ENCODE measurements at regions not wholly inside any gene's neighbourhood (a gene's known extent, or its start where the extent isn't known, plus 50 kb on each side); places are given as distances from the start of the nearest gene placed in this dataset.

DNA sequence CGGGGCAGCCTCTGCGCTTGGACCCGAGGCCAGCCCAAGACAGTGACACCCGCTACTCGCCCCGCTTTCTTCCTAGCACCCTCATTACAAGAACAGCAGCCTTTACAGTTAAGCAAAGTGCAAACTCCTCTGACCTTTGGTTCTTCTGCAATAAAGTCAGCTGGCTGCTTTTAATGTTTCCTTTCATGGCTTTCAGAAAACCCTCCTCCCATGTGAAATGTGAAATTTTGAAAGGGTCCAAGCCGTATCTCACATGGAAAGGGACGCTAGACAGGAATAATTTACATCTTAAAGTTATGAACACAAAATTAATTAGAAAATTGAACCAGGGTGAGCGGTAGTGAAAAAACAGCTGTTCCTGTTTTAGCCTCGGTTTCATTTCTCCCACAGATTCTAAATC lies 520.1 kb upstream of the FRG1 start:
- TF ChIP-seq, protein P1, sequence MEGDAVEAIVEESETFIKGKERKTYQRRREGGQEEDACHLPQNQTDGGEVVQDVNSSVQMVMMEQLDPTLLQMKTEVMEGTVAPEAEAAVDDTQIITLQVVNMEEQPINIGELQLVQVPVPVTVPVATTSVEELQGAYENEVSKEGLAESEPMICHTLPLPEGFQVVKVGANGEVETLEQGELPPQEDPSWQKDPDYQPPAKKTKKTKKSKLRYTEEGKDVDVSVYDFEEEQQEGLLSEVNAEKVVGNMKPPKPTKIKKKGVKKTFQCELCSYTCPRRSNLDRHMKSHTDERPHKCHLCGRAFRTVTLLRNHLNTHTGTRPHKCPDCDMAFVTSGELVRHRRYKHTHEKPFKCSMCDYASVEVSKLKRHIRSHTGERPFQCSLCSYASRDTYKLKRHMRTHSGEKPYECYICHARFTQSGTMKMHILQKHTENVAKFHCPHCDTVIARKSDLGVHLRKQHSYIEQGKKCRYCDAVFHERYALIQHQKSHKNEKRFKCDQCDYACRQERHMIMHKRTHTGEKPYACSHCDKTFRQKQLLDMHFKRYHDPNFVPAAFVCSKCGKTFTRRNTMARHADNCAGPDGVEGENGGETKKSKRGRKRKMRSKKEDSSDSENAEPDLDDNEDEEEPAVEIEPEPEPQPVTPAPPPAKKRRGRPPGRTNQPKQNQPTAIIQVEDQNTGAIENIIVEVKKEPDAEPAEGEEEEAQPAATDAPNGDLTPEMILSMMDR (IDR thresholded peaks at IDR 0.05 in 2 of 3, conservative IDR thresholded peaks at IDR 0.05 in 1 of 3; ENCODE audit: borderline replicate concordance in 1 of 3, insufficient read depth in 1 of 3, low read depth in 2 of 3, low read length in 2 of 3), result no peak
- no peak for TF ChIP-seq POLR2AphosphoS5 (IDR thresholded peaks at IDR 0.05; ENCODE audit: low read depth, low read length)
- no peak for TF ChIP-seq ZNF274 (IDR thresholded peaks at IDR 0.05; ENCODE audit: low read depth, low read length)
- TF ChIP-seq EZH2phosphoT487 (IDR thresholded peaks at IDR 0.05; ENCODE audit: borderline replicate concordance), result no peak
